ENCODE measurements at regions not wholly inside any gene's neighbourhood (a gene's known extent, or its start where the extent isn't known, plus 50 kb on each side); places are given as distances from the start of the nearest gene placed in this dataset.

- RAD21 ChIA-PET (ENCODE audit: unreplicated experiment) = no interaction called here
- BruUV-seq (replicated peaks) = no TSS peak
- ATAC-seq (no peak), FAIRE-seq (no peak), DNase-seq (ENCODE audit: low read depth, low spot score) (no peak)
- intact Hi-C loops (cut with micrococcal nuclease; ENCODE audit: unreplicated experiment) (no loop called here), in situ Hi-C loops (cut with MboI) (no loop called here)
- SMC1A ChIA-PET (ENCODE audit: uncharacterized antibody, unreplicated experiment) = no interaction called here
- Histone ChIP-seq H2AFZ (ENCODE audit: control insufficient read depth, low read depth, low read length) (no peak overlapping the region), H3K4me1 (ENCODE audit: control insufficient read depth, insufficient read depth, low read length) (no peaks in the 10 kb centered on the region), H3K79me2 (ENCODE audit: control insufficient read depth, insufficient read depth, low read length) (no peaks in the 10 kb centered on the region), H3K27me3 (replicated peaks in 1 of 2; ENCODE audit: control insufficient read depth in 2 of 2, insufficient read depth in 2 of 2, low read length in 1 of 2) (no peaks in the 10 kb centered on the region), H3K9me3 (replicated peaks; ENCODE audit: control insufficient read depth, insufficient read depth, low read length) (no peaks in the 10 kb centered on the region), H3K27ac (ENCODE audit: control insufficient read depth, insufficient read depth) (no peak overlapping the region), H3K4me3 (no peak overlapping the region), H3K9ac (ENCODE audit: control insufficient read depth, insufficient read depth, low read length) (no peak overlapping the region), H4K20me1 (ENCODE audit: control insufficient read depth, insufficient read depth) (no peaks in the 10 kb centered on the region), H3K36me3 (ENCODE audit: control insufficient read depth in 2 of 2, insufficient read depth in 2 of 2, low read length in 1 of 2) (no peaks in the 10 kb centered on the region), H3K4me2 (ENCODE audit: control insufficient read depth, insufficient read depth) (no peak overlapping the region)
- CTCF ChIA-PET = no interaction called here
- POLR2A ChIA-PET = no interaction called here
- WGBS (ENCODE audit: insufficient coverage, insufficient replicate concordance, low lambda C conversion rate, missing lambda C conversion rate) = 29% methylated on average over 6 of the region's 6 CpGs
- TF ChIP-seq CHD4 (IDR thresholded peaks at IDR 0.05) (no peak), RAD21 (IDR thresholded peaks at IDR 0.05; ENCODE audit: insufficient read depth, low read depth, low read length) (no peak), MAX (IDR thresholded peaks at IDR 0.05; ENCODE audit: low read depth, low read length) (no peak), ZSCAN29 (IDR thresholded peaks at IDR 0.05) (no peak), ZNF217 (IDR thresholded peaks at IDR 0.05) (no peak), E2F4 (IDR thresholded peaks at IDR 0.05; ENCODE audit: low read depth, low read length) (no peak), SMARCA5 (IDR thresholded peaks at IDR 0.05) (no peak), TCF3 (IDR thresholded peaks at IDR 0.05; ENCODE audit: borderline replicate concordance, insufficient read depth, low read depth, low read length) (no peak), YY1 (IDR thresholded peaks at IDR 0.05; ENCODE audit: low read depth, low read length) (no peak), ZNF274 (IDR thresholded peaks at IDR 0.05; ENCODE audit: insufficient read depth, insufficient read length) (no peak), MXI1 (IDR thresholded peaks at IDR 0.05; ENCODE audit: low read depth, low read length) (no peak), JUND (IDR thresholded peaks at IDR 0.05; ENCODE audit: low read depth, low read length) (no peak), IRF3 (IDR thresholded peaks at IDR 0.05) (no peak), ZBTB33 (IDR thresholded peaks at IDR 0.05) (no peak), ATF7 (IDR thresholded peaks at IDR 0.05; ENCODE audit: low read depth) (no peak), SMAD1 (IDR thresholded peaks at IDR 0.05; ENCODE audit: low read depth, partially characterized antibody) (no peak), MLLT1 (IDR thresholded peaks at IDR 0.05) (no peak), JUNB (IDR thresholded peaks at IDR 0.05) (no peak)
Measured at GRCh38 chr16:24635900-24636610, 93.4 kb upstream of the TNRC6A start.

Measured in GM12878 (cell line).